ENCODE measurements at regions not wholly inside any gene's neighbourhood (a gene's known extent, or its start where the extent isn't known, plus 50 kb on each side); places are given as distances from the start of the nearest gene placed in this dataset.

GRCh38 chr3:41031401-41031800 lies 167.9 kb upstream of the CTNNB1 start:
- Histone ChIP-seq H3K4me1 (ENCODE audit: insufficient read depth, low read length) (no peaks in the 10 kb centered on the region), H3K27me3 (ENCODE audit: insufficient read depth, low read length, poor library complexity) (peaks cover 16% of the 10 kb centered on the region), H3K27ac (ENCODE audit: low read length) (no peak overlapping the region), H3K9me3 (ENCODE audit: insufficient read depth, low read length, severe bottlenecking) (no peaks in the 10 kb centered on the region), H3K4me2 (ENCODE audit: insufficient read depth, low read length) (no peak overlapping the region), H3K79me2 (ENCODE audit: insufficient read depth, low read length) (no peaks in the 10 kb centered on the region), H3K36me3 (ENCODE audit: insufficient read depth, low read length) (no peaks in the 10 kb centered on the region), H2AFZ (ENCODE audit: low read depth, low read length) (no peak overlapping the region), H4K20me1 (ENCODE audit: insufficient read depth, low read length) (no peaks in the 10 kb centered on the region), H3K9ac (ENCODE audit: low read depth, low read length) (no peak overlapping the region), H3K4me3 (ENCODE audit: low read depth in 1 of 2, low read length in 2 of 2) (no peak overlapping the region)
- ATAC-seq (ENCODE audit: insufficient read depth, low read depth) (no peak), DNase-seq (no peak)
- TF ChIP-seq EZH2 (IDR thresholded peaks at IDR 0.05; ENCODE audit: borderline replicate concordance, low read depth, low read length, severe bottlenecking) (no peak), CTCF (IDR thresholded peaks at IDR 0.05; ENCODE audit: borderline replicate concordance, extremely low read depth, low read length, poor library complexity, severe bottlenecking) (no peak)

- H3K4me2 ChIP-seq (ENCODE audit: insufficient read depth, low read length): no peak overlapping the region
- TF ChIP-seq EZH2 (IDR thresholded peaks at IDR 0.05; ENCODE audit: borderline replicate concordance, low read depth, low read length, severe bottlenecking): no peak
- TF ChIP-seq CTCF (IDR thresholded peaks at IDR 0.05; ENCODE audit: borderline replicate concordance, extremely low read depth, low read length, poor library complexity, severe bottlenecking): no peak
- ATAC-seq (ENCODE audit: insufficient read depth, low read depth): no peak
- H3K27ac ChIP-seq (ENCODE audit: low read length): no peak overlapping the region
- no peaks in the 10 kb centered on the region for H3K9me3 ChIP-seq (ENCODE audit: insufficient read depth, low read length, severe bottlenecking)
- H3K79me2 ChIP-seq (ENCODE audit: insufficient read depth, low read length): no peaks in the 10 kb centered on the region
- H3K4me1 ChIP-seq (ENCODE audit: insufficient read depth, low read length): no peaks in the 10 kb centered on the region
- H3K9ac ChIP-seq (ENCODE audit: low read depth, low read length): no peak overlapping the region
- H2AFZ ChIP-seq (ENCODE audit: low read depth, low read length): no peak overlapping the region
- no peaks in the 10 kb centered on the region for H4K20me1 ChIP-seq (ENCODE audit: insufficient read depth, low read length)
- H3K36me3 ChIP-seq (ENCODE audit: insufficient read depth, low read length): no peaks in the 10 kb centered on the region
- no peak overlapping the region for H3K4me3 ChIP-seq (ENCODE audit: low read depth in 1 of 2, low read length in 2 of 2)
- H3K27me3 ChIP-seq (ENCODE audit: insufficient read depth, low read length, poor library complexity): peaks cover 24% of the 10 kb centered on the region
- no peak for DNase-seq
Measured at GRCh38 chr3:41033956-41034519, 165.3 kb upstream of the CTNNB1 start.

GRCh38 chr3:41035456-41036022 lies 163.8 kb upstream of the CTNNB1 start:
- Histone ChIP-seq H3K4me2 (ENCODE audit: insufficient read depth, low read length) (no peak overlapping the region), H3K4me1 (ENCODE audit: insufficient read depth, low read length) (no peaks in the 10 kb centered on the region), H3K9ac (ENCODE audit: low read depth, low read length) (no peak overlapping the region), H2AFZ (ENCODE audit: low read depth, low read length) (no peak overlapping the region), H3K36me3 (ENCODE audit: insufficient read depth, low read length) (no peaks in the 10 kb centered on the region), H3K27me3 (ENCODE audit: insufficient read depth, low read length, poor library complexity) (peaks cover 24% of the 10 kb centered on the region), H3K9me3 (ENCODE audit: insufficient read depth, low read length, severe bottlenecking) (no peaks in the 10 kb centered on the region), H4K20me1 (ENCODE audit: insufficient read depth, low read length) (no peaks in the 10 kb centered on the region), H3K27ac (ENCODE audit: low read length) (no peak overlapping the region), H3K79me2 (ENCODE audit: insufficient read depth, low read length) (no peaks in the 10 kb centered on the region), H3K4me3 (ENCODE audit: low read depth in 1 of 2, low read length in 2 of 2) (no peak overlapping the region)
- ATAC-seq (ENCODE audit: insufficient read depth, low read depth) (no peak), DNase-seq (no peak)
- TF ChIP-seq EZH2 (IDR thresholded peaks at IDR 0.05; ENCODE audit: borderline replicate concordance, low read depth, low read length, severe bottlenecking) (no peak), CTCF (IDR thresholded peaks at IDR 0.05; ENCODE audit: borderline replicate concordance, extremely low read depth, low read length, poor library complexity, severe bottlenecking) (no peak)

Measured in DND-41 (cell line).